SK-N-MC (cell line): ENCODE measurements at regions not wholly inside any gene's neighbourhood (a gene's known extent, or its start where the extent isn't known, plus 50 kb on each side); places are given as distances from the start of the nearest gene placed in this dataset.

Experiments used
- EZH2 ChIP-seq: fragments of 200-600 bp; sonication (generic); IDR thresholded peaks from one replicate; pipeline ENCODE4 v1.6.1; 2017; ENCODE audit warnings: antibody characterized with exemption
- POLR2AphosphoS5 ChIP-seq: IDR thresholded peaks from 2 replicates; pipeline ENCODE4 v1.6.1; 2012; ENCODE audit warnings: mild to moderate bottlenecking, low read depth, low read length, borderline replicate concordance

DNA sequence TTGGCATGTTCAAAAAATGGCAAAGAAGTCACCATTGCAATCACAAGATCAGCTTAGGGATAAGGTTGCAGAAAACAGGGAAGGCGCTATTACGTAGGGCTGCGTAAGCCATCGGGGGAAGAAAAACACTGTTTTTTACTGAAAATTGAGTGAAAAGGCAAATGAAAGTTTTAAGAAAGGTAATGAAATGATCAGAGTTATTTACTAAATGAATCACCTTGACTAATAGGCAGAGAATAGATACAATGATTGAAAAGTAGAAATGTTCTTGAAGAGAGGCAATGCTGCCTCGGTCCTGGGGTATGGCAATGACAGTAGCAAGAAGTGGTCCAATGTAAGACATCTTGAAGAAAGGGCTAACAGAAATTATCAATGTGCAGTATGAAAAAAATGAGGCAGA, 1227.8 kb upstream of the ZEB2 start:
- TF ChIP-seq POLR2AphosphoS5 (no peak), EZH2 (no peak)
